Transverse colon (tissue), 3 donors: ENCODE measurements at regions not wholly inside any gene's neighbourhood (a gene's known extent, or its start where the extent isn't known, plus 50 kb on each side); places are given as distances from the start of the nearest gene placed in this dataset.

Experiments
- CTCF ChIP-seq, 5 experiments: fragments of 200-600 bp in 3 of 5; fragments of 450-650 bp in 2 of 5; sonication (generic) in 3 of 5; IDR thresholded peaks; 1 replicate in 2 of 5; 2 replicates in 3 of 5; pipeline ENCODE4 v1.5.1; 2016 to 2017; ENCODE audit warnings: antibody characterized with exemption in 5 of 5, inconsistent platforms in 3 of 5, mild to moderate bottlenecking in 2 of 5, moderate library complexity in 1 of 5
- EP300 ChIP-seq: sonication (generic); formaldehyde crosslinking; IDR thresholded peaks from one replicate; pipeline ENCODE4 v1.6.1; 2017; ENCODE audit warnings: antibody characterized with exemption, low read depth
- POLR2A ChIP-seq: fragments of 450-650 bp; IDR thresholded peaks from one replicate; pipeline ENCODE4 v1.6.1; 2016; ENCODE audit warnings: antibody characterized with exemption, mild to moderate bottlenecking, moderate library complexity

- TF ChIP-seq CTCF (IDR thresholded peaks at IDR 0.05) (no peak), POLR2A (no peak), EP300 (no peak)
Measured at GRCh38 chr9:84556556-84556955, 113.0 kb upstream of the NTRK2 start.
